ENCODE measurements at regions not wholly inside any gene's neighbourhood (a gene's known extent, or its start where the extent isn't known, plus 50 kb on each side); places are given as distances from the start of the nearest gene placed in this dataset.

- no peak for DNase-seq
Measured at GRCh38 chr2:236959876-236960275, 125.8 kb upstream of the COPS8 start.

- no peak for DNase-seq
Measured at GRCh38 chr2:236960531-236960930, 125.2 kb upstream of the COPS8 start.

- no peak for DNase-seq
Measured at GRCh38 chr2:236962816-236963215, 122.9 kb upstream of the COPS8 start.

GRCh38 chr2:236963631-236964182 lies 122.0 kb upstream of the COPS8 start:
- DNase-seq, result no peak

GRCh38 chr2:236964291-236964690 lies 121.4 kb upstream of the COPS8 start:
- no peak for DNase-seq

GRCh38 chr2:236965021-236965840 lies 120.5 kb upstream of the COPS8 start:
- no peak for DNase-seq

GRCh38 chr2:236965841-236966096 lies 119.9 kb upstream of the COPS8 start:
- DNase-seq, result no peak

GRCh38 chr2:236967499-236967783 lies 118.2 kb upstream of the COPS8 start:
- no peak for DNase-seq

- DNase-seq, result no peak
Measured at GRCh38 chr2:236968101-236968879, 117.4 kb upstream of the COPS8 start.

GRCh38 chr2:236968880-236969534 lies 116.7 kb upstream of the COPS8 start:
- no peak for DNase-seq

GRCh38 chr2:236969767-236970655 lies 115.7 kb upstream of the COPS8 start:
- no peak for DNase-seq

- DNase-seq, result no peak
Measured at GRCh38 chr2:236970656-236971010, 115.1 kb upstream of the COPS8 start.

GRCh38 chr2:236971131-236971821 lies 114.4 kb upstream of the COPS8 start:
- no peak for DNase-seq

- no peak for DNase-seq
Measured at GRCh38 chr2:236971919-236972381, 113.7 kb upstream of the COPS8 start.

GRCh38 chr2:236972491-236973342 lies 113.0 kb upstream of the COPS8 start:
- no peak for DNase-seq

- DNase-seq, result no peak
Measured at GRCh38 chr2:236973343-236973980, 112.2 kb upstream of the COPS8 start.

GRCh38 chr2:236974148-236974547 lies 111.5 kb upstream of the COPS8 start:
- DNase-seq, result no peak

GRCh38 chr2:236974752-236975151 lies 110.9 kb upstream of the COPS8 start:
- DNase-seq, result no peak

- DNase-seq, result no peak
Measured at GRCh38 chr2:236975766-236976165, 109.9 kb upstream of the COPS8 start.
